HEK293T (cell line): ENCODE measurements at regions not wholly inside any gene's neighbourhood (a gene's known extent, or its start where the extent isn't known, plus 50 kb on each side); places are given as distances from the start of the nearest gene placed in this dataset.

ENCODE experiments used
- FOXA1 ChIP-seq: fragments of 450-650 bp; IDR thresholded peaks from 2 replicates; pipeline ENCODE4 v1.6.1; 2016; ENCODE audit warnings: mild to moderate bottlenecking
- FOXM1 ChIP-seq: fragments of 450-650 bp; IDR thresholded peaks from 2 replicates; pipeline ENCODE4 v1.6.1; 2017; ENCODE audit warnings: mild to moderate bottlenecking, borderline replicate concordance
- L3MBTL2 ChIP-seq: fragments of 450-650 bp; conservative IDR thresholded peaks from 2 replicates; pipeline ENCODE4 v1.6.1; 2016; ENCODE audit warnings: mild to moderate bottlenecking
- SUZ12 ChIP-seq: fragments of 450-650 bp; IDR thresholded peaks from 2 replicates; pipeline ENCODE4 v1.6.1; 2016; ENCODE audit warnings: mild to moderate bottlenecking

GRCh38 chr6:147906361-147906760, 397.9 kb downstream of the SAMD5 start:
- TF ChIP-seq FOXA1 (no peak), FOXM1 (no peak), L3MBTL2 (no peak), SUZ12 (no peak)
